HG03175 (cell line): ENCODE measurements at regions not wholly inside any gene's neighbourhood (a gene's known extent, or its start where the extent isn't known, plus 50 kb on each side); places are given as distances from the start of the nearest gene placed in this dataset.

ENCODE experiments used
- ATAC-seq: cut with Tn5 transposase; IDR thresholded peaks from one replicate; pipeline ENCODE4 v1.9.1; 2021; ENCODE audit warnings: mild to moderate bottlenecking, moderate library complexity; ENCODE audit not compliant: unreplicated experiment

DNA sequence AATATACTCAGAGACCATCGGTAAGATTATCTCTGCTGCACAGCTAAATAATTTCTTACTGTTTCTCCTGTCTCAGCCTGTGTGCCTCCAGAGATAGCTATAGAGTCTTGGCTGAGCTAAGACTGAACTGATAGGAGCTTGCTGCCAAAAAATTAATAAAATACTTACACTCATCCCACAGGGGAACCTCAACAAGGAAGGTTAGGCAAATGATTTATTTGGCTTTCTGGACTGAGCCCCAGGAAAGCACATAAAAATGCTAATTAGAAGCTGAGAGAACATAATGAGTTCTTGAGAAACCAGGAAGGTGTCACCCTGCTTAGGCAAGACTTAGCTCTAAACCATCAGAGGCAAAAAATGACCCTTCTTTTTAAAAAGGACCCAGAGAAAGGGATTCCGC lies 534.5 kb downstream of the TNS3 start:
- ATAC-seq, result no peak

DNA sequence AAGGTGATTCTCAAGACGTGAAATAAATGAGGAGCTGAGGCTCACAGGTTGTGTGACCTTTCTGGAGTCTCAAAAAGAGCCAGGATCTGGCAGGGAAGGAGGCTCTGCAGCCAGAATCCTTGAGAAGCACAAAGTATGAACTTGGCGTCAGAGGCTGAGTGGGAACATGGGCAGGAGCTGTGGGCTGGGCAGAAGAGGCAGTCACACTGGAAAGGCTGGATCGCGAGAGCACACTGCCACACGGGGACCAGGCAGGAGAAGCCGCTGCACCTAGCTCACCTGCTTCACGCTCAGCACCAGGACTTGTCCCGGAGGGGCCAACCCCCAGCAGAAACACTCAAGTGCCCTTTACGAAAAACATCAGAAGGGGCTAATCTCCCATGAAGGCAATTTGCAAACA lies 535.0 kb downstream of the TNS3 start:
- ATAC-seq, result no peak

DNA sequence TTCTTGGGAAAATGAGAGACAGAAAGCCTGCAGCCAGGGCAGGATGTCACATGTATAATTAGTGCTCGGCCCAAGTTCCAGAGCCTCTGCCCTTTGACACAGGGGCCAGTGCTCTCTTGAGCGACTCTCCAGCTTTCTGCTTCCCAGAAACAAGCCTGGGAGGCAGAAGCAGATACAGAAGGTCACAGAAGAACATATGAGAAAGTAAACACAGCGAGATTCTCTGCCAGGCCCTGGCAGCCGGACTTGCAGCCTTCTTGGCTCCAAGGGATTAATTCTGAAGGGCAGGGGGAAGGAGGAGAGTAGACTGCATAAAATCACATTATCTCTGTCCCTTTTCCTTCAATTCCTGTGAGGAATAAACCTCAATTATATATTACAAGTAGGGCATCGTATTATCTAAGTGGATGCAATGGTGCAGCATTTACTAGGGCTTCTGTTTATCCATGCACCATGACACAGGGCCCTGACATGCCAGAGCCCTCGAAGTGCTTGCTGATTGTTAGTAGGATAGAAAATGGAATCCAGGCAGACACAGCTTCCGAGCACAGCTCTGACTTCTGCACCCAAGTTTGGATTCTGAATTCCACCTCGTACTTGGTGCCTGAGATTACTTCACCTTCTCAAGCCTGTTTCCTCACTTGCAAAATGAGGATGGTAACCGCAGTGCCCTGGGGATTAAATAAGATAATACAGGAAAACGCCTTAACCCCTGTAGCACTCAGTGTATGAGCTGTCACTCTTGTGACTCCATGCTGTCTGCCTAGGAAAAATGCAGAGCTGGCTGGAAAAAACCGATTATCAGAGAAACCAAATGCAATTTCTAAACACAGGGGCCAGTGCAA lies 536.5 kb downstream of the TNS3 start:
- no peak for ATAC-seq

DNA sequence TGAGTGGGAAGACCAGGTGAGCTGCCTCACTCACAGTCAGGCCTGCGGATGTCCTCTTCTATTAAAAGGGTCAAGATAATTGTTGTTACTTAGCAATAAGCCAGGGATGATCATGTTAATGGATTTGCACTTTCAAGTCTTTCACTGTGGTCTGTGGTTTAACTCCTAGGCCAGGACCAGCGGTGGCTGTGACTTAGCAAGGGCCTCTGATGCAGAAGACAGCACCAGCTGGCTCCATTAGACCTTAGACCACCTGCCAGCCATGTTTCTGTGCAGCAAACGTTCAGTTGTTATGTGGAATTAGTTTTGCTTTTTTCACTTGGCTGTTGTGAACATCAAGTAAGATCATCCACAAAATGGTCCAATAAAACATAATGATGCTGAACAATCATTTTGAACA lies 537.3 kb downstream of the TNS3 start:
- no peak for ATAC-seq

DNA sequence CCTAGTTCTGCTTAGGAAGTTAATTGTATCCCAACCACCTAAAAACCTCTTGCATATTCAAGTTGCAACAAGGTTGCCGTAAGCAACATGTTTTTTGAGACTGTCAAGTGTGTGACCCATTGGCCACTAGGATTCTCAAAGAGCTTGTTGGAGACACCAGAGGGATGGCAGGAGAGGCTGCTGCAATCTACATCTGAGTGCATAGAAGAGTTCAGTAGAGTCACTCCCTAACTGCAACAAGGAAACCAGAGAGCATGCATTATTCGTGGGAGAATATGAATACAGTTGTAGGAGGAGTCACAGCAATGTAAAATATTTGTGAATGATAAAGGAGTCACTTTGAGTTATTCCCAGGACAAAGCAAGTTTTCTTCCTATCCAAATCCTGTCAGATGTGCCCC lies 538.6 kb downstream of the TNS3 start:
- ATAC-seq, result no peak

DNA sequence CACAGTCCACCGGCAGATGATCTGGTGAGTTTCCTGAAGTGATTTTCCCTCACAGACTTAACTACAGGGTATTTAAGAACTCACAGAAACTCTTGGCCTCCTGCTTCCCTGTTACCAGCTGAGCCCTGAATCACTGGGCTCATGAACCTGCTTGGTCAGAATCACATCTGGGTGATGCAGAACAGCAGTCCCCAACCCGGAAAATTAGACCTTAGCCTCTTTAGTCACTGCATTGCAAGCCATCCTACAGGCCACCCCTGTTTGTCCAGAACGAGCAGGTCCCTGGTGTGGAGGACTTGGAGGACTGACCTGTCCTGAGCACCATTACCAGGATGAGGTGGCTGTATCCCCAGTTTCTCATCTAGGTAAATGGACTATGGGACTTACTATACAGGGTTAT lies 539.2 kb downstream of the TNS3 start:
- no peak for ATAC-seq

DNA sequence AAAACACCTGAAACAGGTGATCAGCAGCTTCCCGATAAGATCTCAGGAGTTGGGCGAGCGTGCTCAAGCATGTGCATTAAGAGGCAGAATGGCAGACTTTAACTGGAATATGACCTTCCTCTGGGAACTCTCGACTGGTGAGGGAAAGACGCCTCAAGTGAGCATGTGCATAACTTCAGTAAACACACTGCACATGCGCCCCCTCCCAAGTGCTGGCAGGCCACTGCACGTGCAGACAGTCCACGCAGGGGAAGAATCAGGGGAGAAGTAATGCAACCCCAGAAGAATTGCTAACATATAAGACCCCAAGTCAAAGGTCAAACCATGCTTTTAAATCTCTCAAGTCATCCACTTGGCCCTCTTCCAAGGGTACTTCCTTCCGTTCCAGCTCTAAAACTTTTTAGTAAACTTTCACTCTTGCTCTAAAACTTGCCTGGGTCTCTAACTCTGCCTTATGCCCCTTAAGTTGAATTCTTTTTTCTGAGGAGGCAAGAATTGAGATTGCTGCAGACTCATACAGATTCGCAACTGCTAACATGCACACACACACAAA lies 541.0 kb downstream of the TNS3 start:
- no peak for ATAC-seq

DNA sequence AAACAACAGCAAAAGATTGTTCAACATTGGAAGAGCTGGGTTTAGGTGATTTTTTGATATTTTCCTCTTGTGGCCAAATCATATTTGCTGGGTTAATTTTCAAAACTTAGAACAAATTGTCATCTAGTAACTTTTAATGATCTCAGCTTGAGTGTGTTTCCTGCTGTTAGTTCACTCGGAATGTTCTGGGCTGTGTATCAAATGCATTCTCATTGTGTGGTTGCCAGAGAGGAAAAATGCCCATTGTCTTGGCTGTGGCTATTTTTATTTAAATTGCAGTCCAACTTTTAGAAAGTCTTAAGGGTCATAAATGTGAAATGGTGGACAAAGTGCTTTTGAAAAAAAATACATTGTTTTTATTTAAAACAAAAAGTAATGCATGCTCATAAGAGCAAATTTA lies 542.0 kb downstream of the TNS3 start:
- ATAC-seq, result no peak

DNA sequence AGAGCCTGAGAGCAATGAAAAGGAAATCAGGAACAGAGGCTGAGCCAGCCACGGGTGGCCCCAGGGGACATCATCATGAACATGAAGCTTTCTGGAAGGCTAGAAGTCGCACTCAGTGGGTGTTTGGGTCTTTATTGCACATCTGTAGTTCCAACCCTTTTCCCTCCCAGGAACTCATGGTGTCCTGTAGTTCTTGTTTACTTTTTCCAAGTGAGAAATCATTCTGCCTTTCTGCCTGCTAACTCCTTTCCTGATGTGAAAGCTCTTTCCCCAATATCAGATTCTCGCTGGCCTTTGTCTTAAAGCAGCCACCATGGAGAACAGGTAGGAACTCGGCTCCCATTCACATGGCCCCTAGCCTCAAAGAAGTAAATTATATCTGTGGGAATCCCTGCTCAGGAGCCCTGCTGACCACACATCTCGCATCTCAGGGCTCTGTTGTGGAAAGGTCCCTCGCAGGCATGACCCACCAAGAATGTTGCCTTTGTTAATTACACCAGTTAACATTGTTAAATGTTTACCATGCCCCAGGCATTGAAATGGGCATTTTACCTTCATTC lies 542.7 kb downstream of the TNS3 start:
- no peak for ATAC-seq

DNA sequence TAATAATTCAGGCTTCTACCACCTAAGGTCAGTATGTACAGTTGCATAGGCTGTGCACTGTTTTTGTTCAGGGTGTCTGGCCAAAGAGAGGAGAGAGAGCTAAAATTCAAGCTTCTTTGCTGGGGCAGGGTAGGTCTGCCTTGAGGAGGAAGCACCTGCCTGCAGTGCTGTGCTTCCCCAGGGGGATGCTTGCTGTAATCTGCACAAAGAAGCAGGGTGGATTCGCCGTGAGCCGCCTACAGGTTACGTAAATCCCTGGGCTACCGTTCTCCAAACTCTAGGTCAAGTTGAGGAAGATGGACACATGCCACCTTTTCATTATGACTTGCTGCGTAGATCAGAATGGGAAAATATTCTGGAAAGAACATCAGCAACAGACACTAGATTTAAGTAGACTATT lies 543.3 kb downstream of the TNS3 start:
- no peak for ATAC-seq

DNA sequence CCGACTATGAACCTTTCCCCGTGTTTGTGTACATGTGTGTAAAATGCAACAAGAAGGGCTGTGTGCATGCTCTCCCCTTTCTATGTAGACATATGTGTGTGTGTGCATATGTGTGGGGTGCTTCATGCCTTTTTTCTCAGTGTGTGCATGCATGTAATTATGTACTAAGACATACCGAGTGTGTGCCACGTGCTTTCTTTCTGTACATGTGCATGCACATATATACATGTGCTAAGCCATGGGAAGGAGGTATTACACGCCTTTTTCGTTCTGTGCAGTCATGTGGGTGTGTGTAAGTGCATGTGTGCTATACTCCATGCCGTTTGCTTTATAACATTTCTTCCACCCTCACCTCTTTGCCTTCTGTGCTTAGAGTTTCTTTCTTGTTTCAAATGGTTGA lies 544.3 kb downstream of the TNS3 start:
- no peak for ATAC-seq

DNA sequence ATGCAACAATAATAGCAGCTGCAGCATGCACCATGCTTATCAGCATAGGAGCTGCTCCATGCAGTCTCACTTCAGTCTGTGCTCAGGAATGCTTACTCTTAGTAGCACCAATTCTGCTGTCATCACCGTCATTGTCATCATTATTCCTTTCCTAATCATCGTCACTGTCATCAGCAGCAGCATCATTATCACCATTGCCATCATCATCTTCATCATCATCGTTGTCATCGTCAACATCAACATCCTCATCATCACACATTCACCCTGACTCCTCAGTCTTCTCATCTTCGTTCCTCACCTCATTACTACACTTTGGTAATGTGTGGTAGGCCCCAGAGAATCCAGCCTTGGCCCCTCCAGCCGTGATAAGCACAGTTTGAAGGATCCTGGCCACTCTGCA lies 545.0 kb downstream of the TNS3 start:
- ATAC-seq, result no peak

DNA sequence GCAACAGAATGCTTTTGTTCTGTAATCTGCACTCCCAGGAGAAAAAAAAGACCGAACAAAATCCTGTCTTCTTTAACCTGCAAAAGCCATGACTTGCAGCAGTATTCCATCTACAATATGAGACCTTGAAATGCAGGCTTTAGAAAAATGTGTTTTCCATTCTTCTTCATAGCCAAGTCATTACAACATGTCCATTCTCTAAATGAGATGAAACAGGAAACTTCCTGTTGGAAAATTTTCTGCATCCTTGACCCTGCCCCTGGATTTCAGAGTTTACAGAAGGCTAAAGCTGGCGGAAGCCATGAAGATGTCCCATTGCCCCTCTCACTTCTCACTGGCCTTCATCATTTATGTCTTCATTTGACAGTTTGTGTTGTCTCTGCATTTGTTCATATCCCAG lies 546.4 kb downstream of the TNS3 start:
- no peak for ATAC-seq

DNA sequence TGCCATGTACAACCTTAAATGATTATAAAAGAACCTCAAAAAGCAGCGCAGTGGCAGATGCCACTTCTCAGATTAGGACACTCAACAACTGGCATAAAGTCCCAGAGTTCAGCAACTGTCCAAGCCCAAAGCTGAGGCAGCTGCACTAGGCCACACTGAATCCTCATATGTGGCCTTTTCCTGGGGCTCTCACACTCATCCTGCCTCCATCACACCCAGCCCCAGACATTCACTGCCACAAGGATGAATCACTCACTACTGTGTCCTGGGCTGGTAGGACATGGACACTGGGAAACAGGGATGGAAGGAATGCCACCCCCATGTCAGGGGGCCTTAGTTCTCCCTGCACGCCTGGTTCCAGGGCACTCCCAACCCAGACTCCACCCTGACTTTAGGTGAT lies 547.7 kb downstream of the TNS3 start:
- no peak for ATAC-seq

DNA sequence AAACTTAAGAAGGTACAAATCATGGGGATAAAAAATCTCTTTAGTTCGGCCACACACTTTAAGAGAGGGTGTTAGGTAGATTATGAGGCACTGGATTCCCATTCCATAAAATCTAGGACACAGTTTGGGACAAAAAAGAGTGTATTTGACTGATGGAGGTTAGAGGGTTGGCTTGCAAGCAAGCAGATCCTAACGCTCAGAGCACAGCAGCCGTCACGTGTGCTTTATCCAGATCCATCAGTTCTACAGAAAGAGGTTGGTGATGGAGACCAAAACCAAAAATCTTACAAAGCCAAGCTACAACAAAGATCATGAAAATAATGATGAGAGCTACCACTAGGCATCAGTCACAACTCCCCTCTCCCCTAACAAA lies 549.4 kb downstream of the TNS3 start:
- no peak for ATAC-seq

DNA sequence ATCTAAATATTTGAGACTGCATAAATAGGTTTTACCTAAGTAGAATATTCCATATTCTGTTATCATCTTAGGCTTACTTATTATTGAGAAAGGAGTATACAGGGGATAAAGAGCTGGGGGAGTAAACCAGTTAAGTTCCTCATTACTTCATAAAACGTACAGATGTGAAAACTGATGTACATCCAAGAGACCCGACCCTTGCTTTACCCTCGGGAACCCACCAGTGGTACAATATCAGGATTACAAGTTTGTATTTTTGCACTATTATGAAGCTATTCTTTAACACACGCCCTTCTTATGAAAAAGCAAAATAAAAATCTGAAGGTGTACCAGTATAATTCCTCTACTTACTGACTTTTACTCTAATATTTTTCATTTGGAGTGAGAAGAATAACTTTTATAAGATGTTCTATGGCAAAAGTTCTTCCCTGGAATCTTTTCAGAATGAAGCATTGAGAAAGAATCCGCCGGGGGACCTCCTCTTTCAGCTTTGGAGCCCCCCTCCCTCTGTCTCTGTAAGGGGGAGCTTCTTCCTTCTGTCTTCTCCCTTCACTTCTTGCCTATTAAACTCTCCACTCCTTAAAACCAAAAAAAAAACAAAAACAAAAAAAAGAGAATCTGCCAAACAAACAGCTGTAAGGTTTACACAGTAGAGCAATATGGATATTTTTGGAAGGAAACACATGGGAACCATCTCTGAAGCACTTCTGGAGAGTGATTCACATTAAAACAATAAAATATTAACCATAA lies 550.0 kb downstream of the TNS3 start:
- ATAC-seq, result no peak

DNA sequence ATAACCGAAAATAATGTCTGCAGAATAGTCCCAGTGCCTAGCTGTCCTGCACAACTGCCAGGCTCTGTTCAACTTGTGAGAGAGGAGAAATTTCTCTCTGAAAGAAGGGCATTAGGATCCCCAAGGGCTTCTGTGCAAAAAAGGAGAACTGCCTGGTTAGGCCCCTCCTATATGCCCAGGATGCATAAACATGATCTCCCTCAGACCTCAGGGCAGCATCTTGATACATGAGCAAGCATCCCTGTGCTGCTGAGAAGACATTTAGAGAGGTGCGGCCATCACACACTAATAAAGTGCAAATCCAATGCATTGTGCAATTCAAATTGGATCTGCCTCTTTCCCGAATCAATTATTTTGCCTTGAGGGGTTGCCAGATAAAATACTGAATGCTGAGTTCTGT lies 553.6 kb downstream of the TNS3 start:
- no peak for ATAC-seq

DNA sequence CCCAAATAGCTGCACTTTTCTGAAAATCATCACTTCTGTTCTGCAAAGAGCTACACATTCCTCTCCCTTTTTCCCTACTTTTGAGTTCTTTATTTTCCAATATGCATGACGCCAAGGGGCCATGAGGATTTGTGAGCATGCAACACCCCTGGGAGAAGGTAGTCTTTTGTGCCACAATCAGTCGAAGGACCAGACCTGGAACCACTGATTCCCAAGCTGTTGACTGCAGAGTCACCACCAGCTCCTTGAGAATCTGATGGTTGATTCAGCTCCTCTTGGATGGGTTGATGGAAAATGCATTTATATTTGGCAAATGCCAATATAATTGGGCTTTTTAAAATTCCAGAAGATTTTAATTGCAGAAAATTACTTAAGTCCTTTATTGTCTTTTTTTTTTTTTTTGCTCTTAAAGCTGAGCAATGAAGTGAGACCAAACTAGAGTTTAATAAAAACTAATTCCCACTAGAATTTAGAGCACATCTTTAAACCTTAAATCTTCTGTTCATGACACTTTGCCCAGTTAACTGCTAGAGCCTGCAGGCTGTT lies 554.1 kb downstream of the TNS3 start:
- no peak for ATAC-seq

DNA sequence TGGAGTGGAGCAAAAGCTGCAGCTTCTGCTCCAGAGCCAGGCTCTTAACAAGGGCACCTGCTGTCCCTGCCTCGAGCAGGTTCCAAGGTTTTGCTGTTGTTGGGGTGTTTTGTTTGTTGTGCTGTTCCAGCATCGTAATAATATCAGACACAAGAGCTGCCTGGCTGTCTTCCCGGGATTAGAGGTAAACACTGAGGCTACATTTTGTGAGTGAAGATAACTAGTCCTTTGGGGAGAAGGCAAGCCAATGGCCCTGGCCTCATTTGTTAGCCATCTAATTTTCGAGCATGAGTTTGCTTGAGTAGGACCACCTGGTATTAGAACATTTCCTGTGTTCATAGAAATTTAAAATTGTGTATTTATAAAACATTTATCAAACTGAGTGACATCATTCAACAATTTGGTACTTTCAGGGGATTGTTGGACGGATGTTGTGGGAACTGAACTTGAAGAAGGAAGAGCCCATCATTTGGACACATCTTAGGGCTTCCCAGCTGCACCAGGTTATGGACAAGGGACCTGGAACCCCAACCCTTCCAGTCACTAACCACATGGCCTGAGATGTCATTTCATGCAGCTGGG lies 555.0 kb downstream of the TNS3 start:
- ATAC-seq, result no peak

DNA sequence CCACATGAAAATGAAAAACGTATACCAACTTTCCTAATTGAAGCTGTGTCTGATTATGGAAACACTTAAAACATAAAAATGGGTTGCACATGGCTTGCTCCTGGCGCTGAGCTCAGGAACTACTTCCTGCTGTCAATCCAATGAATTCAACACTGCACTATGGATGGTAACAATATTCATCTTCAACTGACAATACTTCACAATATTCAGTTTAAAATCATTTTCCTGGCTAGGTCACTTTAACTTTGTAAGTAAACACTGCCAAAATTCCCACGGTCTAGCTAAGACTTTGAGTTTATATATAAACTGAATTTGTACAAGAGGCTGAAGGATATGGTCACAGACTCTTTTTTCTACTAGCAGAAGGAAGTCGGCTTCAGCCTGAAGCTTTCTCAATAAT lies 556.9 kb downstream of the TNS3 start:
- ATAC-seq, result no peak

DNA sequence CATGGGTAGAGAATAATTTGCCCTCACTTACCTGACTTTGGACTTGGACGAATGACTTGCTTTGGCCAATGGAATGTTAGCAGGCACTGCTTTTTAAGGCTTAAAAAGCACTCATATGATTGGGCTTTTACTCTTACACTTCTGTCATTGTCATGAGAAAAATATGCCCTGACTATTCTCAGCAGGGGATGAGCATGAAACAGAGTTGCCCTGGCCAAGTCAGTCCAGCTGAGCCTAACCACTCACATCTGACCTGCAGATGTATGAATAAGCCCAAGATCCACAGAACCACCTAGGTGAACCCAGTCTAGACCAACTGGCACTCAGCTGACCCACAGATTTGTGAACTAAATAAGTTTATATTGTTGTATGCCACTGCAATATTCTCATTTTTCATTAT lies 573.5 kb downstream of the TNS3 start:
- no peak for ATAC-seq
